IPS DF 6.9 (cell line): ENCODE measurements at regions not wholly inside any gene's neighbourhood (a gene's known extent, or its start where the extent isn't known, plus 50 kb on each side); places are given as distances from the start of the nearest gene placed in this dataset.

Source experiments
- DNase-seq: peaks from one replicate; pipeline ENCODE4 v3.0.0-alpha.2; 2013; ENCODE audit warnings: low read depth, low spot score
- H3K27ac ChIP-seq: one replicate; pipeline ENCODE4 v1.5.1; 2013; ENCODE audit warnings: low read length, control low read depth
- H3K27me3 ChIP-seq: 2 replicates; pipeline ENCODE4 v1.6.1; 2013; ENCODE audit warnings: mild to moderate bottlenecking, low read length; ENCODE audit not compliant: control insufficient read depth, insufficient read depth
- H3K36me3 ChIP-seq: 2 replicates; pipeline ENCODE4 v1.6.1; 2013; ENCODE audit warnings: low read length; ENCODE audit not compliant: control insufficient read depth, insufficient read depth
- H3K4me1 ChIP-seq: 2 replicates; pipeline ENCODE4 v1.6.1; 2013; ENCODE audit warnings: low read length; ENCODE audit not compliant: control insufficient read depth, insufficient read depth
- H3K4me3 ChIP-seq: 2 replicates; pipeline ENCODE4 v1.5.1; 2013; ENCODE audit warnings: mild to moderate bottlenecking, low read length
- H3K9me3 ChIP-seq: 2 replicates; pipeline ENCODE4 v1.6.1; 2013; ENCODE audit warnings: low read length, inconsistent platforms; ENCODE audit not compliant: control insufficient read depth, insufficient read depth
- WGBS: extraction: QIAGEN DNeasy Blood & Tissue Kit; methylation state at CpG from one replicate; pipeline ENCODE4 v1.1.7; 2013; ENCODE audit warnings: mixed read lengths, missing lambda C conversion rate; ENCODE audit not compliant: insufficient read length, insufficient coverage; 5-methylcytosine and 5-hydroxymethylcytosine counted together

DNA sequence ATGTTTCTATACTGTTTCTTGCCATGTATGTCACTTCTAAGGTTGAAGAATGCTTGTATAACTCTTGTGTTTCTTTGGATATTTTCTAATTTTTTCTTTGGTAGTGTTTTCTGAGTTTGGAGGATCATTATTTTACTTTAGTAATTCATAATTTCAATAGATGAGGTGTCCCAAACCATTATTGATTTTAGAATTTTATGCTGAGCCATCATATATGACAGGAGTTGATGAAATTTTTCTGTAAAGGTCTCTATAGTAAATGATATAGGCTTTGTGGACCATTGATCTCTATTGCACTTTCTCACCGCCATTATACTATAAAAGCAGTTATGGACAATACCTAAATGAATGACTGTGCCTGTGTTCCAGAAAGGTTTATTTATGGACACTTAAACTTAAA, 183.3 kb upstream of the PPP1R3A start:
- Histone ChIP-seq H3K36me3 (no peaks in the 10 kb centered on the region), H3K4me1 (no peaks in the 10 kb centered on the region), H3K4me3 (no peak overlapping the region), H3K27me3 (no peaks in the 10 kb centered on the region), H3K9me3 (no peaks in the 10 kb centered on the region), H3K27ac (no peak overlapping the region)
- WGBS = no CpG with 5 or more reads among the region's 1 CpG
- no peak for DNase-seq

- Histone ChIP-seq H3K4me1 (no peaks in the 10 kb centered on the region), H3K4me3 (no peak overlapping the region), H3K36me3 (no peaks in the 10 kb centered on the region), H3K27ac (no peak overlapping the region), H3K27me3 (no peaks in the 10 kb centered on the region), H3K9me3 (no peaks in the 10 kb centered on the region)
- no peak for DNase-seq
Measured at GRCh38 chr7:114100810-114101209, 182.0 kb upstream of the PPP1R3A start.

DNA sequence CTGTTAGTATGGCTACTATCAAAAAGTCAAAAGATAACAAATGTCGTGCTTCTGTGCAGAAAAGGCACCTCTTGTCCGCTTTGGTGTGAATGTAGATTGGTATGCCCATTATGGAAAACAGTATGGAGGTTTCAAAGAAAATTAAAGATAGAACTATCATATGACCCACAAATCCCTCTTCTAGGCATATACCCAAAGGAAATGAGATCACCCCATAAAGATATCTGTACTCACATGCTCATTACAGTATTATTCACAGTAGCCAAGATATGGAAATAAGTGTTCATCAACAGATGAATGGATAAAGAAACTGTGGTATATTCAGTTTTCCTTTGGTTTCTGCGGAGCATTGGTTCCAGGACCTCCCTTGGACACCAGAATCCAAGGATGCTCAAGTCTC, 180.5 kb upstream of the PPP1R3A start:
- Histone ChIP-seq H3K27me3 (no peaks in the 10 kb centered on the region), H3K36me3 (no peaks in the 10 kb centered on the region), H3K9me3 (no peaks in the 10 kb centered on the region), H3K4me1 (no peaks in the 10 kb centered on the region), H3K27ac (no peak overlapping the region), H3K4me3 (no peak overlapping the region)
- no CpG with 5 or more reads among the region's 3 CpGs for WGBS
- no peak for DNase-seq

GRCh38 chr7:114095885-114096284, 177.1 kb upstream of the PPP1R3A start:
- no peak for DNase-seq
- Histone ChIP-seq H3K4me1 (no peaks in the 10 kb centered on the region), H3K4me3 (no peak overlapping the region), H3K27me3 (no peaks in the 10 kb centered on the region), H3K27ac (no peak overlapping the region), H3K9me3 (no peaks in the 10 kb centered on the region), H3K36me3 (no peaks in the 10 kb centered on the region)
- no CpG with 5 or more reads among the region's 4 CpGs for whole genome bisulfite sequencing

DNA sequence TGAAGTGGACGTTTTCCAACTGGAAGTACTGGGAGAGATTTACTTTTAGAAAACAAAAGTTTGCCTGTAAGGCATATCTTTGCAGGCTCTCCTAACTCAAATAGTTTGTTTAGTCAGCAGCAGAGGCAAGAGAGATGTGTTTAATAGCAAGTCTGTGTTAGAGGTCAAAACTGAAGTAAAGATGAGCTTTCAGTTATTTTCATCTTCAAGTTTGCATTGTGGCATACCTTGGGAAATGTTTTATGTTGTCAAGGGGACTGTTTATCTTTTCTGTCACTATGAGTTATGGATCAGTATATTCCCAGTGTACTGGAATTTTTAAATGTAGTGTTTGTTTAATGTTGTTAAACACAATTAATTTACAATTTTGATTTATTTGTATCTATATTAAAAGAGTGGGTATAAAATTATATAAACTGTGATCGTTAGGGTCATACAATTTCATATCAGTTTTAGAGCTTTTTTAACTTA, 169.7 kb upstream of the PPP1R3A start:
- WGBS = no CpG with 5 or more reads among the region's 2 CpGs
- Histone ChIP-seq H3K4me1 (peaks cover 3% of the 10 kb centered on the region; the same call in 1 of the 2 replicates), H3K9me3 (no peaks in the 10 kb centered on the region), H3K4me3 (peak overlapping the region; percentile 3; the same call in 1 of the 2 replicates), H3K36me3 (no peaks in the 10 kb centered on the region), H3K27me3 (peaks cover 32% of the 10 kb centered on the region), H3K27ac (no peak overlapping the region)
- DNase-seq = no peak

DNA sequence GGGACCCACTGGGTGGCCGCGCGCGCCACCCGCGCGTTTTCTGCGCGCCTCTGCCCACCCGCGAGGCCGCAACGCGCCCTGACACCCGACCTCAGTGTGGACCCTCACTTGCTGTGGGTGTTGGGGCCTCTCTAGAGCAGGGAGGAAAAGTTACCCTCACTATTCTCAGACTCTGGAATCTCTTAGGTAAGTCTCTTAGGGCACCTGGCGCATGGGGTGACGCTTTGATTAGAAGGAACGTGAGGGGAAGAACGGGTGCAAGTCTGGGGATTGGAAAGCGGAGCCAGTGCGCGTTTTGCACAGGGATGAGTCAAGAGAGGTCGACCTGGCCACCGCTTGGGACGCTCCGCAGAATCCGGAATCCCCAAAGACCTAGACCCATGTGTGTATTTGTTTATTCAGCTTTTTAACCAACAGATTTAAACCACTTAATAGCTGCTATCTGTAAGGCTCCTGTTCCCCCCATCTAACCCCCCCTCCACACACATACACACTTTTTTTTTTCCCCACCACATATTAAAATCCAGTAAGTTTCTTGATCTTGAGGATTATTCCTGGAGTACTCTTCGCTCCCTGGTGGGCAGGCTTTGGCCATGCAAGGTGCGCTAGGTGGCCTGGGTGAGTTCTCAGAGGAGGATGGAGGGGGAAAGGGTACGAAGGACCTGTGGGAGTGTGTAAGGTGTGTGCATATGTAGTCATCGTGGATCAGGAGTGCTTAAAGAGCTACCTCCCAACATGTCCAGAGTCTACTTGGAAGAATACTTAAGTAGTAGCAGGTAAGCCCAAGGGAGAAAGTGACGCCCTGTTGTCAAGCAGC, 169.1 kb upstream of the PPP1R3A start:
- WGBS = no CpG with 5 or more reads among the region's 32 CpGs
- Histone ChIP-seq H3K9me3 (no peaks in the 10 kb centered on the region), H3K36me3 (no peaks in the 10 kb centered on the region), H3K4me3 (peak overlapping the region; percentile 43; the same call in 1 of the 2 replicates), H3K4me1 (peaks cover 3% of the 10 kb centered on the region; the same call in 1 of the 2 replicates), H3K27me3 (peaks cover 37% of the 10 kb centered on the region), H3K27ac (no peak overlapping the region)
- DNase-seq = no peak

GRCh38 chr7:114086914-114087652, 168.3 kb upstream of the PPP1R3A start:
- H3K4me1 ChIP-seq = peaks cover 3% of the 10 kb centered on the region; the same call in 1 of the 2 replicates
- no peak for DNase-seq
- H3K27me3 ChIP-seq = peaks cover 42% of the 10 kb centered on the region
- H3K9me3 ChIP-seq = no peaks in the 10 kb centered on the region
- no peaks in the 10 kb centered on the region for H3K36me3 ChIP-seq
- peak overlapping the region; percentile 60; the same call in 1 of the 2 replicates for H3K4me3 ChIP-seq
- H3K27ac ChIP-seq = no peak overlapping the region
- WGBS = no CpG with 5 or more reads among the region's 54 CpGs

- Histone ChIP-seq H3K27ac (no peak overlapping the region), H3K4me1 (peaks cover 3% of the 10 kb centered on the region; the same call in 1 of the 2 replicates), H3K27me3 (peaks cover 42% of the 10 kb centered on the region), H3K36me3 (no peaks in the 10 kb centered on the region), H3K4me3 (peak overlapping the region; percentile 60; the same call in 1 of the 2 replicates), H3K9me3 (no peaks in the 10 kb centered on the region)
- DNase-seq = no peak
- no CpG with 5 or more reads among the region's 31 CpGs for WGBS
Measured at GRCh38 chr7:114086537-114086913, 167.7 kb upstream of the PPP1R3A start.

DNA sequence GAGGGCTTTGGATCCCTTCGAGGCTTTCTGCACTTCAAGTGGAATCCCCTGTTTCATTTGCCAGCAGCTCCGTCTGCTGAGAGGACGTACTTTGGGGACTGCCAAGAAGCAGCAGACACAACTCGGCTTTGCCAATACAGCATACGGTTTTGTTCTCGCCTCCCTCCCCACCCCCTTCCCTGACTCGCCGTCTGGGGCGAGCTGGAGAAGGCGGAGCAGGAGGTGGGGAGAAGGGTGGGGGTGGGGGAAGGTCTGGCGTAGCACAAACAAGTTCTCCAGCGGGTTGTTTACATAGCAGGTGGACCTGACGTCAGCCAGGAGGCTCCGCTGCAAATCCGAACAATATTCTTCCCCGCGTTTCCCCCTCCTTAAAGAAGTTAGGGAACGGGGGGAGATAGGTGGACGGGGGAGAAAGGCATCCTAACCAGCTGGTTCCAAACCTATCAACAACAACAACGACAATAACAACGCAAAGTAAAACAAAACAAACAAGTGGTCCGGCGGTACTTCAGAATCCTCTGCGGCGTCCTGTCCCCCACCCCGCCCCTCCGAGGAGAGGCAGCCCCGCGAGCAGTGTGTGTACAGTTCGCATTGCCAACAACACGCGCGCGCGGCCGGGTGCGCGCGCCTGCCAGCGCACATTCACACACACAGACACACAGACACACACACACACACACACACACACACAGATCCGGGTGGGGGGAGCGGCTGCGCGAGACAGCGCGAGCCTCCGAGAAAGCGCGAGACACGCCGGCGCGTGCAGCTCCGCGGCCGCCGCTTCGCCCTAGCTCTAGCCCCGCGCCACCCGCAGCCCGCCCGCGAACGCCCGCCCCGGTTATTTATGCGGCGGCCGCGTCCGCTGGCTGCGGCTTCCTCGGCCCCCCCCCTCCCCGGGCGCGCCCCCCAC, 167.0 kb upstream of the PPP1R3A start:
- H3K27me3 ChIP-seq = peaks cover 42% of the 10 kb centered on the region
- no peak for DNase-seq
- H3K27ac ChIP-seq = no peak overlapping the region
- H3K9me3 ChIP-seq = no peaks in the 10 kb centered on the region
- H3K4me1 ChIP-seq = peaks cover 3% of the 10 kb centered on the region; the same call in 1 of the 2 replicates
- H3K4me3 ChIP-seq = peak overlapping the region; percentile 60; the same call in 1 of the 2 replicates
- WGBS = no CpG with 5 or more reads among the region's 77 CpGs
- no peaks in the 10 kb centered on the region for H3K36me3 ChIP-seq

GRCh38 chr7:114085313-114085591, 166.4 kb upstream of the PPP1R3A start:
- H3K4me1 ChIP-seq = peaks cover 3% of the 10 kb centered on the region; the same call in 1 of the 2 replicates
- no peak overlapping the region for H3K27ac ChIP-seq
- no peak for DNase-seq
- H3K36me3 ChIP-seq = no peaks in the 10 kb centered on the region
- no peaks in the 10 kb centered on the region for H3K9me3 ChIP-seq
- WGBS = no CpG with 5 or more reads among the region's 18 CpGs
- H3K27me3 ChIP-seq = peaks cover 42% of the 10 kb centered on the region
- H3K4me3 ChIP-seq = peak overlapping the region; percentile 60; the same call in 1 of the 2 replicates
